GM21526 (cell line): ENCODE measurements at regions not wholly inside any gene's neighbourhood (a gene's known extent, or its start where the extent isn't known, plus 50 kb on each side); places are given as distances from the start of the nearest gene placed in this dataset.

Experiments
- ATAC-seq: cut with Tn5 transposase; IDR thresholded peaks from one replicate; pipeline ENCODE4 v1.9.1; 2021; ENCODE audit warnings: moderate library complexity; ENCODE audit not compliant: unreplicated experiment, low FRiP score

DNA sequence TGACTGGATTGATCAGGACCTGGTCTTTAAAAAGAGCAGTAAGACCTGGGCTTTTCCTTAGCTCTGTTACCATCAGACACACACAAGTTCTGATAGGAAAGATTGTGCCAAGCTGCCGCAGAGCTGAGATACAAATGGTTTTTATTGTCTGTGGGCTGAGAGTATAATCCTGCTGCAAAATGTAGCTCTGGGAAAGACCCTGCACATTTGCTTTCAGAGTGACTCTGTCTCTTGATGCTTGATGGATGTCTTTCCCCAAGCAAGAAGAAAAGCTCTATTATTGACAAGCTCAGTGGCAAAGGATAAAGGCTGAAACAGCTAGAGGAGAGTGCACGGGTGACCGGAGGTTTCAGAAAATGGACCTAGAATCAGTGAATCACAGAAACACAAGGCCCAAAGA is 95.3 kb upstream of the PARD3B start:
- no peak for ATAC-seq

DNA sequence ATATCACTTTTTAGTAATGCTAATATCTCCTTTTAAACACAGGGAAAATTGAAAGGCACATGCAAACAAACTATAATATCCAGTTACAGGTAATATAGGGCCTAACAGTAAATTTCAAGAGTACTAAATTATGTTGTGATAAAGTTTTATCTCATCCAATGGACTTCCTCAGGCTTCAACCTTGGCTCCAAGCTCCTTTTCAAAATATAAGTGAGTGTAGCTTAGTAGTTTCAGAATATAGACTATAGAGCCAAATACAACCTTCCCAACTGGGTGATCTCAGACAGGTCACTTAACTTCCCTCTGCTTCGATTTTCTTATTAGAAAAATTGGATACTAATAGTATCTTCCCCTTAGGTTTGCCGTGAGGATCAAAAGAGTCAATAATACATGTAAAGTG is 93.5 kb upstream of the PARD3B start:
- no peak for ATAC-seq

DNA sequence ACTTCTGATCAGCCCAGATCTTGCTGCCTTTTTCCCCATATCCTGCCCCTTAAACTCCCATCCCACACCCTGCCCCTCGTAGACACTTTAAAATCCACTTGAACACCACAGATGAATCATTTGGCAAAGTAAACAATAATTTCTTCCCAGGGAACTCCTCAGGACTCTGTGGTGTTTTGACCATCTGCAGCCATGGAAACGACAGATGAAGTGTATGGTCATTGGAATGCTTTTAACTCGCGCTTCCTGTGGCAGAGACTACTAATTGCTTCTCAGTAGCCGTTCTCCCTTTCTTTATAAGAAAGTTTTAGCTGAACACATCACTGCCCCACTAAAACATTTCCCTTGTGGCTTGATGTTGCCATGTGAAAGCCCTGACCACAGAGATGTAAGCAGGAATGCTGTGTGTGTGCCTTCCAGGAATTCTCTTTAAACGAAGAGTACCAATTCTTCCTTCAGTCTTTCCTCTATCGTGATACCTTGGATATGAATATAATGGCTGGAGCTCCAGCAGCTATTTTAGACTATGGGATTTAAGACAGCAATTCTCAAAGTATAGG is 92.7 kb upstream of the PARD3B start:
- no peak for ATAC-seq

DNA sequence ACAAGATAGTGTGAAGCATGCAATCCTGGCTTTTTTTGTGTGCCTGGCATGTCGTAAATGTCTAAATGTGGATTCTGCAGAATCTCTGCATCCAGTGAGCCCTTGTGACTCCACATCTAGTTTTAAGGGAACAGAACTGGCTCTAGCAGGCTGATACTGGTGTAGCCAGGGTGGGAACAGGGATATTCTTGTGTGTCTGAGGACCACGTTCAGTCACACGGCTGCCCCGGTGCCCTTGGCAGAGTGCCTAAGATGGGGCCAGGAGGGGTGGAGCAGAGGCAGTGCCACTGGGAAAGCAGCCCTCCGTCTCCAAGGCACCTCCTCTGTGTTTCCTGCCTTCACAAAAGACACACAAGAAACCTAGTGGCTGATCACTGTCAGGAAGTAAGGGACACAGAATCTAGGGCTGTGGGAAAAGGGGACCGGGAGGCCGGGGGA is 91.5 kb upstream of the PARD3B start:
- ATAC-seq, result no peak

DNA sequence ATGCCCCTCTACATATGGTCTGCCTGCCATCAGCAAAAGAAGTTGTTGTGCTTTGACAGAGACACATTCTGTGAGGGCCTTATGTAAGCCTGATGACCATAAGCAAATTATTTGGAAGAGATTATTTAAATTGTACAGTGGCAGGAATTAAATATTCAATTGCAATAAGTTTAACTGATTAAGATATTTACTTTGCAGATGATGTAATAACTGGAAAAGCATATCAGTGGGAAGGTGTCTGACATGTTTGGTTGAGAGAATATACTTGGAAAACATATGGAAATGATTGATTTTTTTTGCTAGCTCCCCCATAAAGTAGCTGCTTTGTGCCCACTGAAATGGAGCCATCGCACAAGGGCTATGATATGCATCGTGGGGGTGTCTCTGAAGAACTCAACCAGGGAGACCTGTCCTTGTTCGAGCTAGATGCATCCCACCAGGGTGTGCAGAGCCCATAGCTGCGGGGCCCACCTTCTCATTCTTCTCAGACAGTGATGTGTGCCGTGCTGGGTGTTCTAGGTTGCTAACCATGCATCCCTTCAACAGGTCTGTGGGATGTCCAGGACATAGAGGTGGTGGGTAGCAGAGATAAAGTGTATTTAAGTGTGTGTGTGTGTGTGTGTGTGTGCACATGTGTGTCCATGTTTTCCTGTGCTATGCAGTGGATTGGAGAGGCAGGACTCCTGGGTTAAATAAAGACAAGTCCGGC is 90.4 kb upstream of the PARD3B start:
- no peak for ATAC-seq

DNA sequence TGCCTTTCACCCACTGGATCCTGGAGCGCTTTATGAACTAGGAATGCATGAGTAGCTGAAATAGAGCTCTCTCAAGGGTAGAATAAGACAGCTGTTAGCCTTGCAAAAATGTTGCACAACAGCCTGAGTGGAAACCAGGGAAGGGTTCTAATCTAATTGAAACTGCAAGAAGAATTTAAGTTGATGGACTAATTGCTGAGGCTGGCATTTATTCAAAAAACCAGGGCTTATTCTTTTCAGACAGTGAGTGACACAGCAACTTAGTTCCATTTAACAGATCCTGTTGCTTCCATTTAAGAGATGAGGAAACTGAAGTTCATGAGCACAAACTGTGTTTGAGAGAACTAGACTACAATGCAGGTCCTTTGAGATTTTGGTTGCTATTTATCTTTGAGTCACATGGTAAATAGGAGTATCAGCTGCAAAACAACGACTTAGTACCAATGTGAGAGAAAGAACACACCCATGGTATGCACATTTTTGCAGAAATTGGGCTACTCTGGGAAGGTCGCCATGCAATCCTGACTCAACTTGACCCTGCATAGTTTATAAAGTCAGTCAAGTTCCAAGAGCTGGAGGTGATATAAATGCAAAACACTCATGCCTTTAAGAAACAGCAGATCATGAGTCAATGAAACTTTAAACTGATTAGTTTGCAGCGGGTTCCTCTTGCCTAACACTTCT is 76.4 kb upstream of the PARD3B start:
- ATAC-seq, result no peak

DNA sequence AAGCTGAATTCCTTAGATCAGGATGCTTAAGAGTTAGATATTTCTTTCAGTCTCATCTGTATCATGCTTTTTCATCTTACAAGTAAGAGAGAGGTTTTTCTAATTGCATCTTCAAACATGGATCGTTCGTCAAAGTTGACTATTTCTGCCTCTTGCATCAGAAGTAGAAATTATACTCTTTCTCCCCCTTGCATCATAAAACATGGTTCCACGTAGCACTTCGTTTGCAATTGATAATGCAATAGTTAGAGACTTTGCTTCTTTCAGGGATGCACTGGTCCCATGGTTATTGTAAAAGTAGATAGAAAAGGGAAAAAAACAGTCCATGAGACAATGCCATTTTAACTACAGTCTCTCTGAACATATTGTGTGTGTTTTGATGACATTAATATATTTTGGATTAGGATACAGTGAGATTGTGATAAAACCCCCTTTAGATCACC is 75.1 kb upstream of the PARD3B start:
- no peak for ATAC-seq

DNA sequence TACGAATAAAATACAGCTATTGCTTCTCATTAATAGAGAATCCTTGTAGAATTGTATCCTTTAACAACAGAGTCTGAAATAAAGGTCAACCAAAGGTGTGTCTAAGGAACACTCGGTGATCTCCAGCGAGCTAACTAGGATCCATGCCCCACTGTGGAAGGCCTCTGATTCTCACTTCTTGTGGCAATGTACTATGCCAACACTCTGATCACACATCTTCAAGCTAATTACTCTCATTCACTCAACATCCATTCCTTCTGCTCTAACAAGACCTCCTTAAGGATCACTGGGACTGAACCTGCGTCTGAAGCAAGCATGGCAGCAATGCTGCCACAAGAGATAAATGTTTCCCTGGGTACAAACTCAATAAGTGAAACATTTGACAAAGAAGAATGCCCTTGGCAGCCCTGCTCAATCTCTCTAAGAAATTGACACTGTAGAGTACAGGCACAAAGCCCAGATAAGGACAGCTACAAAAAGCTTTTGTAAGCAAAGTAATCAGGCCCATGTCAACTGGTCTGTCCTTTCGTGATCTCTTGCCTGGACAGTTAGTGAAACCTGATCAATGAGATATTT is 74.6 kb upstream of the PARD3B start:
- ATAC-seq, result no peak

DNA sequence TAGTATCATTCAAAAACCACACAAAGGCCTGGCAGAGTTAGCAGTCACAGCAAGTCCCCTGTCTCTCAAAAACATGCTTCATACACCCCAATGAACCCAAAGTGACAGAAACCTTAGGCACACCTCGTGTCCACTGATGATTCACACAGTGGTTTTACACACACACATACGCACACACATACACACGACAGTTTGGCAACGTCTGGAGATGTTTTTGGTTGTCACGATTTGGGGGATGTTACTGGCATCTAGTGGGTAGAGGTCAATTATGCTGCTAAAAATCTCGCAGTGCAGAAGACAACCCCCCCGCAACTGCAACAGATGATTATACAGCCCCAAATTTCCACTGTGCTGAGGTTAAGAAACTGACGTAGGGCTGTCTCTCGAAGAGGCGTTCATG is 72.9 kb upstream of the PARD3B start:
- no peak for ATAC-seq

DNA sequence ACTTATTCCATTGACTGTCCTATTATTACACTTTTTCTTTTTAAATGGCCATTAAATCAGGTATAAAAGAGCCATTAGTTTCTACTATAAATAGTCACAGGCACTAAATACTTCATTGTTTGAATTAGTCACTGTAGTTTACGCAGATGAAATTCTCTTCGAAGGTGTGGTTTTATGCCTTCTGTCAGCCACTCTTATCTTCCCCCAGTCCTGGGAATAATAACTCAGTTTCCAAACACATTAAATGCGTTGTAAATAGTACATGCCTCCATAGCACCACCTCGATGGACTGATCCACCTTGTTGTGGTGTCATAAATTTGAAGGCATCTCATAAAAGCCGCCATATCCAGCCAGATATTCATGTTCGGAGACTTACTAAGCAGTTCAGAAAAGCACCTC is 72.1 kb upstream of the PARD3B start:
- ATAC-seq, result no peak

DNA sequence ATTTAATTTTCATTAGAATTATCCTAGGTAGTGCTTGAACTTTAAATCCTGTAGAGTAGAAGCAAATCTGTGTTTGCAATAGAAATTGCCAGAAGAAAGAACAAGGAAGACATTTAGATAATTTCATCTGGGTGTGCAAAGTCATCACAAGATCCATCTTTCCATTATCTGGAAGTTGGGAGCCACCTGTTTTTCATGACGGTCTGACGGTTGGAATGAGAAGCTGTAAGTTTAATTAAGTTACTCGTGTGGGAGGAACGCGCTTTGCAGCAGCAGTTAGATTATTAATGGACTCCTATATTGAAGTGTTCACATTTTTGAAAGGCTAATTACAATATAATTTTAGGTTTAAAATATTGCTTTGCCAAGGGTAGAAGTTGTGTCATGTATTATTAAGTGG is 69.9 kb upstream of the PARD3B start:
- no peak for ATAC-seq

DNA sequence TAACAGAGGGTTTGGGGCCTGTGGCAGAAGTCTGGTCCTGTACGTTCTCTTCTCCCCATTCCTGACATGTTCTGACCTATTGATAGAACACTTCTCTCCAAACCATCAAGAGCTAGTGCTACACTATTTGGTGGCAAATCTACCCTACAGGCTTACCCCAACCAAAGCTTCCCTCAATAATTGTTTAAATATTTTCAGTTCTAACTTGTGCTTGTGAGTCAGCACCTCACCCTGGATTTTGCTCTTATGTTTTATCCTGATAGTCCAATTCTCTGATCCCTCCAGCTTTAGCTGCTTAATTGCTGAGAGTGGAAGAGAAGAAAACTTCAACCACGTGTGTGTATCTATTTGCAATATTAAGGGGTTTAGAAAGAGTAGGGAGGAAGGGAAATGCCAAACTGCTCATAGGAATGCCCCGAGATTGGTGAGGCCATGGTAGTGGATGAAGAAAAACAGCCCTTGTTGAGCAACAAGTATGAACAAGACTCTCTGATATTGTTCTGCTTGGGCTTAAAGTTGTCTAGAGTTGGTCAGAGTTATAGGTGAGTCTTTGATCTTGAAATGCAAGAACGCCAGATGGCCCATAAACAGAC is 67.8 kb upstream of the PARD3B start:
- ATAC-seq, result no peak

DNA sequence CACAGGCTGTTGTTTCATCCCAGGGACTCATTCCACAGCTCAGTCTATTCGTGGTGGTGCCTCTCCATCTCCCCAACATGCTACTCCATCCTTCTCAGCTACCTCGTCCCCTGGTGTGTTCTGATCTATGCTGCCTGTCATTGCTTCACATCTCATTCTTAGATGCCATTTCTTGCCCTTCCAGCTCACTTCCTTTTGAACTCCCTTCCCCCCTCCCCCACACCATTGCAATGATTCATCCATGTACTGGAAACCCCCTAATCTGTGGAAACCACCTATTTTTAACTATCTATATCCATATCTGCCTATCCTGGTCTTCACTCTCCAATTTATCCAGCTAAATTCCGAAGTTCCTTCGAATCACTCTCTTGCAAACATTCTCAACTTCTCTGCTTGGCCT is 65.7 kb upstream of the PARD3B start:
- no peak for ATAC-seq

DNA sequence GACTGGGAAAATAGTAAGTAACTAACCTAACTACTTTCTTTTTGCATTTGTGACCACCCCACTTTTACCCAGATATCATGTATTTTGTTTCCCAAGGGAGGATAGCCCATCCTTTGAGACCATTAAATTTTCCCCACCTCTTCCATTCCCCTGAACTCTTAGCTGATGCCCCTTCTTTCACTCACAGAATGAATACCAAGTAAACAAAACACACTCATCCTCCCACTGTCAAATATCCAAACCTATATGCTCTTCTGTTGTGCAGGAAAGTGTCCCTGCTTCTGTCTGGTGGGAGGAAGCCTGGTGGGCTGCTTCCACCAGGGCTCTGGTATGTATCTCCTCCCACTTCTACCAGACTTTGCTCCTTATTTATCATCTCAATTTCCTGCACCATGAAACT is 64.6 kb upstream of the PARD3B start:
- no peak for ATAC-seq

DNA sequence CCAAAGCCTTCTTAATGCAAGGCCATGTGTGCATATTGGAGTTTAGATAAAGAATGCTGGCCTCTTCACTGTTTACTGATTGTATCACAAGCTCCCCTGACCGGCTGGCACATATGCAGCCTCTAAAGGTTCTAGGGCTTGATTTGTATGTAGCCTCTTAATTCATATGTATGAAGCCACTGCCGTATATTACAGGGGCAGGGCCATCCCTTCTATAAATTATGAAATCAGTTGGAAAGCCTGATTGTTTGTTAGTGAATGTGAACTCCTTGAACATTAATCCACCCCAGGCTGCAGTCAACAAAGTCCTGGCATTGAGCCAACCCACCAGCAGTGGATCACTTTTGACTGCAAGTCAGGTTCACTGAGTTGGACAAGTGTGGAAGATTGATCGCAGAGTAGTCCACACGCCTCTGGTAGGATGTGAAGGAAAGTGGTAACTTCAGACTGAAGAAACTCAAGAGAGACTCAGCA is 61.6 kb upstream of the PARD3B start:
- no peak for ATAC-seq

DNA sequence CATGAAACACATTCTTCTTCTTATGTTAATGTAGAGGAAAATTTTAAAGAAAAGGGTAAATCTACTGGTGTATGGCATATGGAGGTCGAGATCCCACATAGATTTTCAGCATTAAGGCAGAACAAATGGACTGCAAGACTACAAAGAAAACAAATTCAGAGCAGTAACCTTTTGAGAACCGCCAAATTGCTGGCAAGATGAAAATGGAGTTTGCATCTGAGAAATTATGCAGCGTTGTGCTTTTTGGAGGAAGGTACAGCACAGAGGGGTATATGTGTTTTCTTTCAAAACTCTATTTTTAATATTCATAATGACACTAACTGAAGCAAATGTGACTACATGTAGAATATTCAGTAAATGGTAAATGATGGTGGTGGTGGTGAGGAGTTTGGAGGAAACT is 59.0 kb upstream of the PARD3B start:
- no peak for ATAC-seq

DNA sequence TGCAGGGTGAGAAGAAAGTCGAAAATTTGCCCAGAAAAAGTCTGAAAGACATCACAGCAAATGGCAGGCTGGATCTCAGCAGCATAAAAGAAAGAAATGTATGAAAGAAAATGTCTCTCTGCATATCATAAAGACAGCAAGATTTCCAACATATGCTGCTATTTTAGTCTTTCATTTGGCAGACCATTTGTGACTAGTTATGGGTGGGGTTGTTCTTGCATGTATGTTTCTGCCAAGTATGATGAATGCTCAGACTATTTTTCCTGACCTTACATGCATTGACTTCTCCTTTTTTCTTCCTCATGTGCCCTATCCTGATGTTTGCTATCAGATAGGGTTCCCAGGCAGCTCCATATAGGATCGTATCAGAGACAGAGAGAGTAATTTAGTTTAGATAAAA is 58.5 kb upstream of the PARD3B start:
- ATAC-seq, result no peak

DNA sequence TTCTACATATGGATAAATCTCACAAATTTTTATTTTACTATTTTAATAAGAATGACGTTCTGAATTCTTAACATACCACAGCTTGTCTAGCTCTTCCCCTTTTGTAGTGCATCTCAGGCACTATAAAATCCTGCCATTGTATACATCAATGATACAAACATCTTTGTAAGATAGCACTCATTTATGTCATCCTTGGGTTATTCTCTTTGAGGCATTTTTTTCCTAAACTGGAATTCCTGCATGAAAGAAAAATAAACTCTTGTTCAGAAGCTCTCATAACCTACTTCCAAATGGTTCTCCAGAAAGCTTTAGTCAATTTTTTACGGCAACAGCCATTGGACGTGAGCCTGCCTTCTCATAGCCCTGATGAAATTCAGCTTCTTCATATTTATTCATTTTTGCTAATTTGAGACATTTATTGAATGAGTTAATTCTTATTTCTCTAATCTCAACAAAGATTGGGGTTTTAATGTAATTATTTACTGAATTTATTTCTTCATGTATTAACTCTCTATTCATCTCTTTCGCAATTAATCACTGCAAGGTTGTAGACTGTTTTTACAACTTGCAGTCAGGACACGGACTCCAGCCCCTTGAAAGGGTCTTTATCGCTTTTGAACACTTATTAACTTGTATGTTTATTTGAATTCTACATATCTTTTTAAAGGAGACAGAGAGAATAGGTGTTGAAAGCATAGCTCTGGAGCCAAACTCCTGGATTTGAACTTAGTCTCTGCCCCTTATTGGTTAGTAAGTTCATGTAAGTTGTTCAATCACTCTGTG is 57.6 kb upstream of the PARD3B start:
- ATAC-seq, result no peak

DNA sequence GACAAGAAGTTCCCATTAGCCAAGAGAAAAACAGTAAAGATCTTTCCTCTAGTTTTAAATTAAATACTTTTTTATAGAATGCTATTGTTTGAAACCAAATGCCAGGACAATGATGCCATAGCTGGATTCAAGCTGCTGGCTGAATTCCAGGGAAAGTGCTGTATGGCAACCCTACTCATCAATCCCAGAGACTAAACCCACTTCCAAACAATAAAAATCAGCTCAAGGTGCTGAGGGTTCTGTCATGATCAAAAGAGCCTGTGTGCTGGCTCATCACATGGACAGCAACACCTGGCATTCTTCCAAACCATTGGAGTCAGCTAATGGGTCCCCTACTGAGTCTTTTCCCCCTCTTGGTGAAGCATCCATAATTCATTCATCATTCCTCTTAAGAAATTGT is 53.7 kb upstream of the PARD3B start:
- ATAC-seq, result no peak

DNA sequence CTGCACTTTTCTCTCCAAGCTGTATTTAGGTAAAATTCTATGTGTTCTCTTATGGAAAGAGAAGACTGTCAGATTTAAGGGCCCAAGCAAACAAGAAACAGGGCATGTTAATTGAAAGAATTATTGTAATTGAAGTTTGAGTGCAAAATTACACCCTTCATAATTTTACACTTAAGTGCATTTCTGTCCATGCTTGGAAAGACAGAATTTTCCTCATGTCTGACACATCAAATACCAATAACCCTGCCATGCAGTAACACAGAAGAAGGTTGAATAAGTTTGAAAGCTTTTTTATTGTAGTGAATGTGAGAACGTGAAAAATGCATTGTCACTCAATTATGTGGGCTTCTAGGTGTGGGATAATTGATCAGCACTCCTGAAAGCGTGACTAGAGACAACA is 52.9 kb upstream of the PARD3B start:
- no peak for ATAC-seq
